Keratinocyte (primary cell): ENCODE measurements at regions not wholly inside any gene's neighbourhood (a gene's known extent, or its start where the extent isn't known, plus 50 kb on each side); places are given as distances from the start of the nearest gene placed in this dataset.

Source experiments
- DNase-seq: peaks from one replicate; pipeline ENCODE4 v3.0.0-alpha.2; 2011; ENCODE audit warnings: low read depth, missing footprints, low spot score
- FAIRE-seq: peaks from 2 replicates; lab custom pipeline; 2011; peaks lifted over from hg19 to GRCh38; lab: Jason Lieb, UNC
- H2AFZ ChIP-seq: 2 replicates; pipeline ENCODE4 v1.6.0; 2012; ENCODE audit warnings: low read length, control low read depth, inconsistent platforms; ENCODE audit not compliant: control insufficient read depth
- H3K27ac ChIP-seq: 2 replicates; pipeline ENCODE4 v1.5.1; 2011; ENCODE audit warnings: low read length; ENCODE audit not compliant: control insufficient read depth, insufficient read depth
- H3K27me3 ChIP-seq: 3 replicates; pipeline ENCODE4 v1.6.0; 2011; ENCODE audit warnings: low read length; ENCODE audit not compliant: control insufficient read depth, insufficient read depth; ENCODE audit errors: extremely low read depth
- H3K36me3 ChIP-seq, 2 experiments: 2 replicates in 1 of 2; 3 replicates in 1 of 2; pipeline ENCODE4 v1.5.1; 2011; ENCODE audit warnings: low read length in 2 of 2, mild to moderate bottlenecking in 1 of 2; ENCODE audit not compliant: control insufficient read depth in 2 of 2, insufficient read depth in 2 of 2; ENCODE audit errors: extremely low read depth in 1 of 2
- H3K4me1 ChIP-seq: 3 replicates; pipeline ENCODE4 v1.5.1; 2011; ENCODE audit warnings: low read length; ENCODE audit not compliant: control insufficient read depth, insufficient read depth; ENCODE audit errors: extremely low read depth
- H3K4me2 ChIP-seq: 3 replicates; pipeline ENCODE4 v1.6.0; 2011; ENCODE audit warnings: low read depth, low read length; ENCODE audit not compliant: control insufficient read depth, insufficient read depth; ENCODE audit errors: extremely low read depth
- H3K4me3 ChIP-seq, 3 experiments: fragments of 200-600 bp in 1 of 3; sonication (generic) in 1 of 3; 2 replicates in 2 of 3; 3 replicates in 1 of 3; pipeline ENCODE4 v1.5.1; 2011 to 2016; ENCODE audit warnings: low read length in 3 of 3, mild to moderate bottlenecking in 3 of 3, control low read depth in 2 of 3, inconsistent platforms in 1 of 3, low read depth in 1 of 3, mixed read lengths in 1 of 3, mixed run types in 1 of 3, moderate library complexity in 1 of 3; ENCODE audit not compliant: control insufficient read depth in 2 of 3, insufficient read depth in 2 of 3; ENCODE audit errors: extremely low read depth in 1 of 3
- H3K79me2 ChIP-seq: 2 replicates; pipeline ENCODE4 v1.6.0; 2012; ENCODE audit warnings: low read length; ENCODE audit not compliant: control insufficient read depth, insufficient read depth
- H3K9ac ChIP-seq: 3 replicates; pipeline ENCODE4 v1.6.0; 2011; ENCODE audit warnings: low read length; ENCODE audit not compliant: control insufficient read depth, insufficient read depth; ENCODE audit errors: extremely low read depth
- H3K9me1 ChIP-seq: 3 replicates; pipeline ENCODE4 v1.6.0; 2011; ENCODE audit warnings: low read length; ENCODE audit not compliant: control insufficient read depth, insufficient read depth; ENCODE audit errors: extremely low read depth
- H3K9me3 ChIP-seq: 2 replicates; pipeline ENCODE4 v1.5.1; 2012; ENCODE audit warnings: low read depth, low read length; ENCODE audit not compliant: control insufficient read depth
- H4K20me1 ChIP-seq: 3 replicates; pipeline ENCODE4 v1.6.0; 2011; ENCODE audit warnings: low read length; ENCODE audit not compliant: control insufficient read depth, insufficient read depth; ENCODE audit errors: extremely low read depth
- EZH2 ChIP-seq: IDR thresholded peaks from one replicate; pipeline ENCODE4 v1.6.1; 2012; ENCODE audit warnings: inconsistent platforms, mild to moderate bottlenecking, low read length, moderate library complexity
- dilution Hi-C: fragments of 300-500 bp; cut with MboI; formaldehyde crosslinking; loops from one replicate; pipeline ENCODE4 v1.7.0; 2020; ENCODE audit warnings: low sequenced_read_pairs; ENCODE audit not compliant: extremely low pct_ligation_motif_present
- TF ChIP-seq, protein P1 (sequence below), 3 experiments: IDR thresholded peaks in 1 of 3; conservative IDR thresholded peaks in 1 of 3; optimal IDR thresholded peaks in 1 of 3; 2 replicates in 2 of 3; 3 replicates in 1 of 3; pipeline versions ENCODE3 to v1.5.1; 2011; ENCODE audit warnings: low read length in 3 of 3, mild to moderate bottlenecking in 3 of 3, moderate library complexity in 2 of 3, control low read depth in 1 of 3, inconsistent platforms in 1 of 3; ENCODE audit not compliant: insufficient read depth in 2 of 3; ENCODE audit errors: extremely low read depth in 1 of 3

GRCh38 chr14:98900236-98900635, 371.8 kb downstream of the BCL11B start:
- no peaks in the 10 kb centered on the region for H3K36me3 ChIP-seq
- peaks cover 34% of the 10 kb centered on the region for H3K4me1 ChIP-seq
- dilution Hi-C loops, result no loop called here
- H2AFZ ChIP-seq, result no peak overlapping the region
- no peak overlapping the region for H3K4me3 ChIP-seq
- no peaks in the 10 kb centered on the region for H3K9me1 ChIP-seq
- no peak overlapping the region for H3K27ac ChIP-seq
- H3K27me3 ChIP-seq, result no peaks in the 10 kb centered on the region
- no peaks in the 10 kb centered on the region for H4K20me1 ChIP-seq
- no peaks in the 10 kb centered on the region for H3K9me3 ChIP-seq
- no peak for FAIRE-seq
- no peak overlapping the region for H3K4me2 ChIP-seq
- no peak for TF ChIP-seq EZH2
- TF ChIP-seq, protein P1, sequence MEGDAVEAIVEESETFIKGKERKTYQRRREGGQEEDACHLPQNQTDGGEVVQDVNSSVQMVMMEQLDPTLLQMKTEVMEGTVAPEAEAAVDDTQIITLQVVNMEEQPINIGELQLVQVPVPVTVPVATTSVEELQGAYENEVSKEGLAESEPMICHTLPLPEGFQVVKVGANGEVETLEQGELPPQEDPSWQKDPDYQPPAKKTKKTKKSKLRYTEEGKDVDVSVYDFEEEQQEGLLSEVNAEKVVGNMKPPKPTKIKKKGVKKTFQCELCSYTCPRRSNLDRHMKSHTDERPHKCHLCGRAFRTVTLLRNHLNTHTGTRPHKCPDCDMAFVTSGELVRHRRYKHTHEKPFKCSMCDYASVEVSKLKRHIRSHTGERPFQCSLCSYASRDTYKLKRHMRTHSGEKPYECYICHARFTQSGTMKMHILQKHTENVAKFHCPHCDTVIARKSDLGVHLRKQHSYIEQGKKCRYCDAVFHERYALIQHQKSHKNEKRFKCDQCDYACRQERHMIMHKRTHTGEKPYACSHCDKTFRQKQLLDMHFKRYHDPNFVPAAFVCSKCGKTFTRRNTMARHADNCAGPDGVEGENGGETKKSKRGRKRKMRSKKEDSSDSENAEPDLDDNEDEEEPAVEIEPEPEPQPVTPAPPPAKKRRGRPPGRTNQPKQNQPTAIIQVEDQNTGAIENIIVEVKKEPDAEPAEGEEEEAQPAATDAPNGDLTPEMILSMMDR (optimal IDR thresholded peaks at IDR 0.05 in 1 of 3, IDR thresholded peaks at IDR 0.05 in 1 of 3, conservative IDR thresholded peaks at IDR 0.05 in 1 of 3; ENCODE audit: extremely low read depth in 1 of 3, insufficient read depth in 2 of 3, low read length in 3 of 3), result no peak
- no peaks in the 10 kb centered on the region for H3K79me2 ChIP-seq
- no peak overlapping the region for H3K9ac ChIP-seq
- DNase-seq, result no peak

DNA sequence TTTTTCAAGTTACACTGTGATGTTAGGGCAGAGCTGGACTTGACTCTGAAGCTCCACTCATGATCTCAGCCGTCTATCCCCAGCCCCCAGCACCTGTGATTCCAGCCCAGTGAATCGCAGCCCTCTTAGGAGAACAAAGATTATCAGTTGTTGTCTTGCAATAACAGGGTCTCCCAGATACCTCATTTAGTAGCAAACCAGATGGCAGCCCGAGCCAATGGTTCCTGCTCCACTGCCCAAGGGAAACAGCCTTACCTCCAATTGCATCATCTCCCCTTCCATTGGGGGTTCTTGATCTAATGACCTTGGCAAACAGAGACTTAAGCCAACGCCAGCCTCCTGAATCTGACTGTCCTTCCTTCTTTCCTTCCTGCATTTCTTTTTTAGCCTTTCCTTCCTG, 371.2 kb downstream of the BCL11B start:
- H3K9me1 ChIP-seq, result no peaks in the 10 kb centered on the region
- no peak overlapping the region for H3K4me2 ChIP-seq
- no peak for DNase-seq
- no peak for FAIRE-seq
- H3K9ac ChIP-seq, result no peak overlapping the region
- no peaks in the 10 kb centered on the region for H3K9me3 ChIP-seq
- H2AFZ ChIP-seq, result no peak overlapping the region
- H3K36me3 ChIP-seq, result no peaks in the 10 kb centered on the region
- H4K20me1 ChIP-seq, result no peaks in the 10 kb centered on the region
- H3K4me1 ChIP-seq, result peaks cover 35% of the 10 kb centered on the region
- H3K4me3 ChIP-seq, result no peak overlapping the region
- TF ChIP-seq, protein P1 (optimal IDR thresholded peaks at IDR 0.05 in 1 of 3, IDR thresholded peaks at IDR 0.05 in 1 of 3, conservative IDR thresholded peaks at IDR 0.05 in 1 of 3; ENCODE audit: extremely low read depth in 1 of 3, insufficient read depth in 2 of 3, low read length in 3 of 3), result no peak
- TF ChIP-seq EZH2, result no peak
- dilution Hi-C loops, result no loop called here
- H3K27ac ChIP-seq, result no peak overlapping the region
- no peaks in the 10 kb centered on the region for H3K27me3 ChIP-seq
- no peaks in the 10 kb centered on the region for H3K79me2 ChIP-seq
